A673 (cell line): ENCODE measurements at regions not wholly inside any gene's neighbourhood (a gene's known extent, or its start where the extent isn't known, plus 50 kb on each side); places are given as distances from the start of the nearest gene placed in this dataset.

Source experiments
- BruUV-seq: library from RNA; stranded (reverse); fragments of 400-500 nt; replicated peaks from 2 replicates; lab custom pipeline; 2021; lab: Mats Ljungman, UMichigan
- CTCF ChIA-PET: fragments of 300-600 bp; sonication (Branson Sonifier 250); formaldehyde crosslinking; loops from one replicate; lab custom pipeline; 2022; ENCODE audit warnings: antibody characterized with exemption; lab: Charles Lee
- POLR2A ChIA-PET: fragments of 300-600 bp; sonication (Branson Sonifier 250); formaldehyde crosslinking; loops from one replicate; lab custom pipeline; 2022; ENCODE audit warnings: antibody characterized with exemption; ENCODE audit not compliant: low non-redundant PET; lab: Charles Lee
- DNase-seq: peaks from one replicate; pipeline ENCODE4 v3.0.0-alpha.2; 2015; ENCODE audit warnings: low spot score
- H3K27ac ChIP-seq: fragments of 200-600 bp; sonication (generic); 2 replicates; pipeline ENCODE4 v1.5.1; 2016; ENCODE audit warnings: mixed run types, low read depth, mild to moderate bottlenecking, mixed read lengths, antibody characterized with exemption, low read length; ENCODE audit not compliant: poor library complexity, severe bottlenecking
- H3K27me3 ChIP-seq: fragments of 200-600 bp; sonication (generic); replicated peaks from 2 replicates; pipeline ENCODE4 v1.6.1; 2017; ENCODE audit warnings: mixed run types, low read depth, mild to moderate bottlenecking, mixed read lengths, antibody characterized with exemption, low read length; ENCODE audit not compliant: insufficient read depth, poor library complexity
- H3K36me3 ChIP-seq: fragments of 200-600 bp; sonication (generic); 2 replicates; pipeline ENCODE4 v1.6.1; 2016; ENCODE audit warnings: mixed run types, mild to moderate bottlenecking, mixed read lengths, antibody characterized with exemption, low read length; ENCODE audit not compliant: insufficient read depth, poor library complexity, severe bottlenecking
- H3K4me1 ChIP-seq: fragments of 200-600 bp; sonication (generic); 2 replicates; pipeline ENCODE4 v1.6.1; 2017; ENCODE audit warnings: mixed run types, mild to moderate bottlenecking, mixed read lengths, antibody characterized with exemption, low read length; ENCODE audit not compliant: insufficient read depth, poor library complexity, severe bottlenecking
- H3K4me3 ChIP-seq: fragments of 200-600 bp; sonication (generic); 2 replicates; pipeline ENCODE4 v1.5.1; 2016; ENCODE audit warnings: low read depth, mixed run types, mild to moderate bottlenecking, mixed read lengths, low read length; ENCODE audit not compliant: poor library complexity, severe bottlenecking
- H3K9me3 ChIP-seq: fragments of 200-600 bp; sonication (generic); 2 replicates; pipeline ENCODE4 v1.6.1; 2016; ENCODE audit warnings: mixed run types, low read depth, mild to moderate bottlenecking, mixed read lengths, antibody characterized with exemption, low read length; ENCODE audit not compliant: poor library complexity, severe bottlenecking
- EZH2 ChIP-seq: fragments of 200-600 bp; sonication (generic); IDR thresholded peaks from 2 replicates; pipeline ENCODE4 v1.6.1; 2017; ENCODE audit warnings: borderline replicate concordance, low read depth, mild to moderate bottlenecking, mixed read lengths, antibody characterized with exemption, low read length; ENCODE audit not compliant: poor library complexity, severe bottlenecking
- intact Hi-C: fragments of 100-400 bp; cut with micrococcal nuclease; formaldehyde crosslinking; loops from one replicate; pipeline ENCODE4 v1.10.0; 2022; ENCODE audit not compliant: unreplicated experiment
- TF ChIP-seq, protein P1 (sequence below): fragments of 300-800, 200-600 bp; sonication (generic); conservative IDR thresholded peaks from 2 replicates; pipeline ENCODE4 v1.5.1; 2017; ENCODE audit warnings: low read depth, mild to moderate bottlenecking, antibody characterized with exemption, low read length, moderate library complexity, mixed read lengths

DNA sequence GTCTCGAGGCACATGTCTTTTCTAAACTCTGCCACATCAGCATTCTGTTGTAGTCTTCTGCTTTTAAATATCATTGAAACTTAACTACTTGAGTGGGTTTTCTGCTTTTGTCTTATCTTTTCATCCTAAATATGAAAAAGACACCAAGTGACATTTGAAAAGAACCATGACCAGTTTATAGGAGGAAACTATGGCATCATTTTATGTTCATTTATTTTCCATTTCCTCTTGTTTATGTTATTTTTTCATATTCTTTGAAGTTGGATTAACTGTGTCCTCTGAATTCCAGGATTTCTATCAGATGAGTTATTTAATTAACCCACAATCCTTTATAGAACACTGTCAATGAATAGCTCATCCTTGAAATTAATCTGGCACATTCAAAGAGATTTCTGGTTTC lies 93.4 kb upstream of the ARHGAP28 start:
- H3K27ac ChIP-seq: no peak overlapping the region
- intact Hi-C loops: no loop called here
- ChIA-PET CTCF (no interaction called here), POLR2A (no interaction called here)
- H3K4me3 ChIP-seq: no peak overlapping the region
- H3K36me3 ChIP-seq: no peaks in the 10 kb centered on the region
- TF ChIP-seq, protein P1, sequence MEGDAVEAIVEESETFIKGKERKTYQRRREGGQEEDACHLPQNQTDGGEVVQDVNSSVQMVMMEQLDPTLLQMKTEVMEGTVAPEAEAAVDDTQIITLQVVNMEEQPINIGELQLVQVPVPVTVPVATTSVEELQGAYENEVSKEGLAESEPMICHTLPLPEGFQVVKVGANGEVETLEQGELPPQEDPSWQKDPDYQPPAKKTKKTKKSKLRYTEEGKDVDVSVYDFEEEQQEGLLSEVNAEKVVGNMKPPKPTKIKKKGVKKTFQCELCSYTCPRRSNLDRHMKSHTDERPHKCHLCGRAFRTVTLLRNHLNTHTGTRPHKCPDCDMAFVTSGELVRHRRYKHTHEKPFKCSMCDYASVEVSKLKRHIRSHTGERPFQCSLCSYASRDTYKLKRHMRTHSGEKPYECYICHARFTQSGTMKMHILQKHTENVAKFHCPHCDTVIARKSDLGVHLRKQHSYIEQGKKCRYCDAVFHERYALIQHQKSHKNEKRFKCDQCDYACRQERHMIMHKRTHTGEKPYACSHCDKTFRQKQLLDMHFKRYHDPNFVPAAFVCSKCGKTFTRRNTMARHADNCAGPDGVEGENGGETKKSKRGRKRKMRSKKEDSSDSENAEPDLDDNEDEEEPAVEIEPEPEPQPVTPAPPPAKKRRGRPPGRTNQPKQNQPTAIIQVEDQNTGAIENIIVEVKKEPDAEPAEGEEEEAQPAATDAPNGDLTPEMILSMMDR: no peak
- no peak for TF ChIP-seq EZH2
- H3K27me3 ChIP-seq: no peaks in the 10 kb centered on the region
- BruUV-seq: no TSS peak
- H3K9me3 ChIP-seq: peaks cover 50% of the 10 kb centered on the region
- DNase-seq: no peak
- H3K4me1 ChIP-seq: no peaks in the 10 kb centered on the region

DNA sequence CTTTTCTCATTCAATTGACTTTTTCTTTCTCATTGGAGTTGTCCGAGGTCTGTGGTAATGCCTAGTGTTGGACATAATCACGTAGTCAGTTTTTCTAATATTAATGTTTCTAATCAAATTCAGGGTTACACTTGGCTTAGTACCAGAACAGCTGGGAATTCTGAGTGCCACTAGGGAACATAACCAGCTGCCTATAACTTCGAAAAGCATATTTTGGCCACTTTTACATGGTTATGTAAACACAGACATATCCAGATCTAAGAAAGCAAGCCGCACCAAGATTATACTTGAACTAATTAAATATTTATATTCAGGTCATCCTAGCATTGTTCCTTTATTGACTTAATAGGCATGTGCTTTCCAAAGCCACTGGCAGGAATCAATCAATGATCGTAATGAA lies 91.1 kb upstream of the ARHGAP28 start:
- H3K4me1 ChIP-seq: no peaks in the 10 kb centered on the region
- BruUV-seq: no TSS peak
- DNase-seq: no peak
- H3K9me3 ChIP-seq: peaks cover 40% of the 10 kb centered on the region
- no peak overlapping the region for H3K4me3 ChIP-seq
- ChIA-PET CTCF (no interaction called here), POLR2A (no interaction called here)
- TF ChIP-seq, protein P1: no peak
- no peak for TF ChIP-seq EZH2
- H3K27ac ChIP-seq: no peak overlapping the region
- no peaks in the 10 kb centered on the region for H3K36me3 ChIP-seq
- no peaks in the 10 kb centered on the region for H3K27me3 ChIP-seq
- intact Hi-C loops: no loop called here

DNA sequence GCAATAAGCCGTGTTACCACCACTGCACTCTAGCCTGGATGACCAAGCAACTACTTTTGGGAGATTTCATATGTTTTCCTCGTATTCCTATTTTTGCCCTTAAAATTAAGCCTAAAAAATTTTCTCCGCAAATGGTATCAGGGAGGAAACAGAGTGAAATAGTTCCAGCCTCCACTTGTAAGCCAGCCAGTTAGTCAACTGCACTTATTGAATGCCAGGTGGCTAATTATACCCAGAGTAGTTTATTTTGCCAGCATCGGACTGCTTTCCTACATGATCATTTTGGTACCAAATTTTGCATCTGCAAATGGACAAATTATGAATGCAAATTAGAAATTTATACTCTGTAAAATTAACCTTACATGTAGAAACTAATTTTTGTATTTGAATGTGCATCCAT lies 90.2 kb upstream of the ARHGAP28 start:
- no TSS peak for BruUV-seq
- H3K27ac ChIP-seq: no peak overlapping the region
- intact Hi-C loops: no loop called here
- no peaks in the 10 kb centered on the region for H3K27me3 ChIP-seq
- no peaks in the 10 kb centered on the region for H3K36me3 ChIP-seq
- POLR2A ChIA-PET: no interaction called here
- H3K9me3 ChIP-seq: peaks cover 41% of the 10 kb centered on the region
- H3K4me3 ChIP-seq: no peak overlapping the region
- CTCF ChIA-PET: no interaction called here
- TF ChIP-seq, protein P1: no peak
- no peak for TF ChIP-seq EZH2
- no peak for DNase-seq
- H3K4me1 ChIP-seq: no peaks in the 10 kb centered on the region
